ENCODE measurements at regions not wholly inside any gene's neighbourhood (a gene's known extent, or its start where the extent isn't known, plus 50 kb on each side); places are given as distances from the start of the nearest gene placed in this dataset.

GRCh38 chr13:103734837-103735236 lies 668.6 kb upstream of the SLC10A2 start:
- Histone ChIP-seq H3K4me3 (no peak overlapping the region), H3K27ac (no peak overlapping the region), H3K27me3 (no peaks in the 10 kb centered on the region), H3K4me1 (no peaks in the 10 kb centered on the region), H3K36me3 (no peaks in the 10 kb centered on the region), H3K9me3 (no peaks in the 10 kb centered on the region)
- no peak for DNase-seq (ENCODE audit: low spot score)
- TF ChIP-seq, protein P1, sequence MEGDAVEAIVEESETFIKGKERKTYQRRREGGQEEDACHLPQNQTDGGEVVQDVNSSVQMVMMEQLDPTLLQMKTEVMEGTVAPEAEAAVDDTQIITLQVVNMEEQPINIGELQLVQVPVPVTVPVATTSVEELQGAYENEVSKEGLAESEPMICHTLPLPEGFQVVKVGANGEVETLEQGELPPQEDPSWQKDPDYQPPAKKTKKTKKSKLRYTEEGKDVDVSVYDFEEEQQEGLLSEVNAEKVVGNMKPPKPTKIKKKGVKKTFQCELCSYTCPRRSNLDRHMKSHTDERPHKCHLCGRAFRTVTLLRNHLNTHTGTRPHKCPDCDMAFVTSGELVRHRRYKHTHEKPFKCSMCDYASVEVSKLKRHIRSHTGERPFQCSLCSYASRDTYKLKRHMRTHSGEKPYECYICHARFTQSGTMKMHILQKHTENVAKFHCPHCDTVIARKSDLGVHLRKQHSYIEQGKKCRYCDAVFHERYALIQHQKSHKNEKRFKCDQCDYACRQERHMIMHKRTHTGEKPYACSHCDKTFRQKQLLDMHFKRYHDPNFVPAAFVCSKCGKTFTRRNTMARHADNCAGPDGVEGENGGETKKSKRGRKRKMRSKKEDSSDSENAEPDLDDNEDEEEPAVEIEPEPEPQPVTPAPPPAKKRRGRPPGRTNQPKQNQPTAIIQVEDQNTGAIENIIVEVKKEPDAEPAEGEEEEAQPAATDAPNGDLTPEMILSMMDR (IDR thresholded peaks at IDR 0.05) = no peak

DNA sequence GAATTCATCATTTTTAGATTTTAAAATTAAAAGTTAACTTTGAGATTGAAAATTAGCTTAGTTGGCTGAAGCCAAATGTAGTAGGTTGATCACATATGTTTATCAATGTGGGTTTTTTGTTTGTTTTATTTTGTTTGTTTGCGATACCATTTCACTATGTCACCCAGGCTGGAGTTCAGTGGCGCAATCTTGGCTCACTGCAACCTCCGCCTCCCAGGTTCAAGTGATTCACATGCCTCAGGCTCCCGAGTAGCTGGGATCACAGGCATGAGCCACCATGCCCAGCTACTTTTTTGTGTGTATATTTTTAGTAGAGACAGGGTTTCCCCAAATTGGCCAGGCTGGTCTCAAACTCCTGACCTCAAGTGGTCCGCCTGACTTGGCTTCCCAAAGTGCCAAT lies 665.7 kb upstream of the SLC10A2 start:
- H3K9me3 ChIP-seq = no peaks in the 10 kb centered on the region
- no peak overlapping the region for H3K4me3 ChIP-seq
- H3K4me1 ChIP-seq = no peaks in the 10 kb centered on the region
- no peaks in the 10 kb centered on the region for H3K27me3 ChIP-seq
- no peaks in the 10 kb centered on the region for H3K36me3 ChIP-seq
- no peak overlapping the region for H3K27ac ChIP-seq
- TF ChIP-seq, protein P1 (IDR thresholded peaks at IDR 0.05) = no peak
- DNase-seq (ENCODE audit: low spot score) = no peak

DNA sequence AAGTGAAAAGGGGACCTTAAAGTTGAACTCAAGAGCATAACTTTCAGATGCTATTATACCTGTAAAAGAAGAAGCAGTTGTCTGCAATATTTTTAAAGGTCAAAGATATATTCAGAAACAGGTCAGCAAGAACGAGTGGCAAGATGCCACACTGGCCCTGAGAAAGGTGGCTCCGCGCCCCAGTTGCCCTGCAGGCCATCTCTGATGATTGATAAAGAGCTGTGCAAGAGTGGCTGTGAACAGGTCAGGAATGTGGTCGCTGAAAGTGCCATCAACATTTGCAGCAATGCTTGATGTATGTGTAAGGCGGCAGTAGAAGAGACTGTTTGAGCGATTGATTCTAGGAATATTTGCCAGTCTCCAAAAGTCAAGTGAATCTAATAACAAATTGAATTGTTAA lies 664.2 kb upstream of the SLC10A2 start:
- DNase-seq (ENCODE audit: low spot score) = no peak
- TF ChIP-seq, protein P1 (IDR thresholded peaks at IDR 0.05) = no peak
- no peaks in the 10 kb centered on the region for H3K36me3 ChIP-seq
- H3K9me3 ChIP-seq = no peaks in the 10 kb centered on the region
- no peak overlapping the region for H3K4me3 ChIP-seq
- no peak overlapping the region for H3K27ac ChIP-seq
- H3K27me3 ChIP-seq = no peaks in the 10 kb centered on the region
- no peaks in the 10 kb centered on the region for H3K4me1 ChIP-seq

- Histone ChIP-seq H3K4me1 (no peaks in the 10 kb centered on the region), H3K9me3 (no peaks in the 10 kb centered on the region), H3K27ac (no peak overlapping the region), H3K27me3 (no peaks in the 10 kb centered on the region), H3K4me3 (no peak overlapping the region), H3K36me3 (no peaks in the 10 kb centered on the region)
- TF ChIP-seq, protein P1 (IDR thresholded peaks at IDR 0.05) = no peak
- DNase-seq (ENCODE audit: low spot score) = no peak
Measured at GRCh38 chr13:103726808-103727207, 660.6 kb upstream of the SLC10A2 start.

GRCh38 chr13:103716718-103717117 lies 650.5 kb upstream of the SLC10A2 start:
- TF ChIP-seq, protein P1 (IDR thresholded peaks at IDR 0.05) = no peak
- H3K9me3 ChIP-seq = no peaks in the 10 kb centered on the region
- H3K4me1 ChIP-seq = no peaks in the 10 kb centered on the region
- no peaks in the 10 kb centered on the region for H3K27me3 ChIP-seq
- no peaks in the 10 kb centered on the region for H3K36me3 ChIP-seq
- DNase-seq (ENCODE audit: low spot score) = no peak
- no peak overlapping the region for H3K4me3 ChIP-seq
- no peak overlapping the region for H3K27ac ChIP-seq

DNA sequence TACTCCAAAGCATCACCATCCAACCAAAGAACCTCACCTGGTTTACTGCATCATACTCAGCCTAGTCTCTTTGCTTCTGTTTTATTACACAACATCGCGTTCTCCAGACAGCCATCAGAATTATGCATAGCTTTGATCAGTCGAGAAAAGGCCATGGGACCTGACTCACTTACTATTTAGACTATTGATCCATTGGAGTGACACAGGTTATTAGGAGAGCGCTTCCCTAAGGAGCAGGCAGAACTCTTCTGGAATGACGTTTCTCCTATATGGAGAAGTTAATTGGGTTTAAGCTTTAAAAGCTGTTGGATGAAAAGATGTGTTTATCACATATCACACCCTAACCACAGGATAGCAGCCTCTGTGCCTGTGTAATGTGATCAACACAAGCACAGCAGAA lies 649.1 kb upstream of the SLC10A2 start:
- no peak for DNase-seq (ENCODE audit: low spot score)
- H3K4me3 ChIP-seq = no peak overlapping the region
- H3K27me3 ChIP-seq = no peaks in the 10 kb centered on the region
- H3K36me3 ChIP-seq = no peaks in the 10 kb centered on the region
- no peak overlapping the region for H3K27ac ChIP-seq
- H3K4me1 ChIP-seq = no peaks in the 10 kb centered on the region
- TF ChIP-seq, protein P1 (IDR thresholded peaks at IDR 0.05) = no peak
- H3K9me3 ChIP-seq = no peaks in the 10 kb centered on the region

Measured in right atrium auricular region (tissue), 2 donors.